ENCODE measurements at regions not wholly inside any gene's neighbourhood (a gene's known extent, or its start where the extent isn't known, plus 50 kb on each side); places are given as distances from the start of the nearest gene placed in this dataset.

DNA sequence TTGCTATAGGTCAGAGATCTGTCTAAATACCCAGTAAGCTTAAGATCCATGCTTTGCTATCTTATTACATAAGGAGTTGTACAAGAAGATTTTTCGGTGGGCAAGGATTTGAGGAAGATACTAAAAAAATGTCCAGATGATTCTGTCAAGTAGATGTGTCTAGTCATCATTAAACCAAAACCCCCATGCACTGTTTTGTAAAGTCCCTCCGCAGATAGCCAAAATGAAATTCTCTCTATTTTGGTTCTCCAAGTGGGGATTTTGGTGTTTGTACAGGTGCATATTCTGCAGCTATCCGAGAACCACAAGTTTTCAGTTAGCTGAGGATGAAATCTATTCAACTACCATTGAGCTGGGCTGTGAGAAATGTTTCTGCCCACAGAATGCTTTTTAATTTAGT, 994.8 kb downstream of the NLGN4X start (continued):
- TF ChIP-seq EZH2 (IDR thresholded peaks at IDR 0.05; ENCODE audit: low read depth, unreplicated experiment) (no peak), ZNF331 (CRISPR knock-in tag; IDR thresholded peaks at IDR 0.05; ENCODE audit: low read depth) (no peak), ZNF114 (CRISPR knock-in tag; IDR thresholded peaks at IDR 0.05) (no peak), NANOG (IDR thresholded peaks at IDR 0.05; ENCODE audit: borderline replicate concordance) (no peak), POLR2AphosphoS5 (IDR thresholded peaks at IDR 0.05; ENCODE audit: low read depth) (no peak)
- TF ChIP-seq, protein P1, sequence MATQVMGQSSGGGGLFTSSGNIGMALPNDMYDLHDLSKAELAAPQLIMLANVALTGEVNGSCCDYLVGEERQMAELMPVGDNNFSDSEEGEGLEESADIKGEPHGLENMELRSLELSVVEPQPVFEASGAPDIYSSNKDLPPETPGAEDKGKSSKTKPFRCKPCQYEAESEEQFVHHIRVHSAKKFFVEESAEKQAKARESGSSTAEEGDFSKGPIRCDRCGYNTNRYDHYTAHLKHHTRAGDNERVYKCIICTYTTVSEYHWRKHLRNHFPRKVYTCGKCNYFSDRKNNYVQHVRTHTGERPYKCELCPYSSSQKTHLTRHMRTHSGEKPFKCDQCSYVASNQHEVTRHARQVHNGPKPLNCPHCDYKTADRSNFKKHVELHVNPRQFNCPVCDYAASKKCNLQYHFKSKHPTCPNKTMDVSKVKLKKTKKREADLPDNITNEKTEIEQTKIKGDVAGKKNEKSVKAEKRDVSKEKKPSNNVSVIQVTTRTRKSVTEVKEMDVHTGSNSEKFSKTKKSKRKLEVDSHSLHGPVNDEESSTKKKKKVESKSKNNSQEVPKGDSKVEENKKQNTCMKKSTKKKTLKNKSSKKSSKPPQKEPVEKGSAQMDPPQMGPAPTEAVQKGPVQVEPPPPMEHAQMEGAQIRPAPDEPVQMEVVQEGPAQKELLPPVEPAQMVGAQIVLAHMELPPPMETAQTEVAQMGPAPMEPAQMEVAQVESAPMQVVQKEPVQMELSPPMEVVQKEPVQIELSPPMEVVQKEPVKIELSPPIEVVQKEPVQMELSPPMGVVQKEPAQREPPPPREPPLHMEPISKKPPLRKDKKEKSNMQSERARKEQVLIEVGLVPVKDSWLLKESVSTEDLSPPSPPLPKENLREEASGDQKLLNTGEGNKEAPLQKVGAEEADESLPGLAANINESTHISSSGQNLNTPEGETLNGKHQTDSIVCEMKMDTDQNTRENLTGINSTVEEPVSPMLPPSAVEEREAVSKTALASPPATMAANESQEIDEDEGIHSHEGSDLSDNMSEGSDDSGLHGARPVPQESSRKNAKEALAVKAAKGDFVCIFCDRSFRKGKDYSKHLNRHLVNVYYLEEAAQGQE (IDR thresholded peaks at IDR 0.05; ENCODE audit: unreplicated experiment), result no peak

GRCh38 chrX:5220421-5220820, 1008.2 kb downstream of the NLGN4X start:
- Mint-ChIP-seq H3K9me3 (no peaks in the 10 kb centered on the region; the same call in 2 of the 3 replicates), H3K4me3 (no peak overlapping the region), H3K27ac (no peak overlapping the region), H3K27me3 (ENCODE audit: insufficient read depth, low read depth, poor library complexity) (no peaks in the 10 kb centered on the region), H3K4me1 (no peaks in the 10 kb centered on the region), H3K36me3 (ENCODE audit: low read depth) (no peaks in the 10 kb centered on the region)
- H3K4me1 ChIP-seq (ENCODE audit: insufficient read depth), result no peaks in the 10 kb centered on the region
- ATAC-seq, result no peak
- H3K27ac ChIP-seq (ENCODE audit: low read depth), result no peak overlapping the region
- no peaks in the 10 kb centered on the region for H3F3A ChIP-seq (replicated peaks; ENCODE audit: low read depth)
- no peaks in the 10 kb centered on the region for H3K36me3 ChIP-seq (ENCODE audit: insufficient read depth)
- H2AFZ ChIP-seq, result no peak overlapping the region
- no peak overlapping the region for H3K4me2 ChIP-seq
- DNase-seq (ENCODE audit: low spot score), result no peak
- H3K79me2 ChIP-seq (replicated peaks; ENCODE audit: insufficient read depth), result no peaks in the 10 kb centered on the region
- no peaks in the 10 kb centered on the region for H4K20me1 ChIP-seq (replicated peaks; ENCODE audit: insufficient read depth)
- H3K27me3 ChIP-seq (ENCODE audit: insufficient read depth), result no peaks in the 10 kb centered on the region
- TF ChIP-seq POLR2AphosphoS5 (IDR thresholded peaks at IDR 0.05; ENCODE audit: low read depth), result no peak
- TF ChIP-seq ZNF114 (CRISPR knock-in tag; IDR thresholded peaks at IDR 0.05), result no peak
- TF ChIP-seq EZH2 (IDR thresholded peaks at IDR 0.05; ENCODE audit: low read depth, unreplicated experiment), result no peak
- no peaks in the 10 kb centered on the region for H3K9me2 ChIP-seq (ENCODE audit: insufficient read depth)
- H3K4me3 ChIP-seq, result no peak overlapping the region

- H3K9me2 ChIP-seq (ENCODE audit: insufficient read depth), result no peaks in the 10 kb centered on the region
- no peaks in the 10 kb centered on the region for H3K4me1 ChIP-seq (ENCODE audit: insufficient read depth)
- H3K27ac ChIP-seq (ENCODE audit: low read depth), result no peak overlapping the region
- H3K27me3 ChIP-seq (ENCODE audit: insufficient read depth), result no peaks in the 10 kb centered on the region
- Mint-ChIP-seq H3K36me3 (ENCODE audit: low read depth) (no peaks in the 10 kb centered on the region), H3K4me1 (no peaks in the 10 kb centered on the region), H3K4me3 (no peak overlapping the region), H3K9me3 (no peaks in the 10 kb centered on the region), H3K27ac (no peak overlapping the region), H3K27me3 (ENCODE audit: insufficient read depth, low read depth, poor library complexity) (no peaks in the 10 kb centered on the region)
- ATAC-seq (no peak), DNase-seq (ENCODE audit: low spot score) (no peak)
- no peaks in the 10 kb centered on the region for H3F3A ChIP-seq (replicated peaks; ENCODE audit: low read depth)
- no peaks in the 10 kb centered on the region for H4K20me1 ChIP-seq (replicated peaks; ENCODE audit: insufficient read depth)
- H3K79me2 ChIP-seq (replicated peaks; ENCODE audit: insufficient read depth), result no peaks in the 10 kb centered on the region
- no peak overlapping the region for H2AFZ ChIP-seq
- no peak overlapping the region for H3K4me3 ChIP-seq
- H3K36me3 ChIP-seq (ENCODE audit: insufficient read depth), result no peaks in the 10 kb centered on the region
- H3K4me2 ChIP-seq, result no peak overlapping the region
- TF ChIP-seq, protein P1 (IDR thresholded peaks at IDR 0.05; ENCODE audit: unreplicated experiment), result no peak
- TF ChIP-seq NANOG (IDR thresholded peaks at IDR 0.05; ENCODE audit: borderline replicate concordance), result no peak
- no peak for TF ChIP-seq EZH2 (IDR thresholded peaks at IDR 0.05; ENCODE audit: low read depth, unreplicated experiment)
- no peak for TF ChIP-seq JUNB (IDR thresholded peaks at IDR 0.05; ENCODE audit: unreplicated experiment)
- TF ChIP-seq, protein P2, sequence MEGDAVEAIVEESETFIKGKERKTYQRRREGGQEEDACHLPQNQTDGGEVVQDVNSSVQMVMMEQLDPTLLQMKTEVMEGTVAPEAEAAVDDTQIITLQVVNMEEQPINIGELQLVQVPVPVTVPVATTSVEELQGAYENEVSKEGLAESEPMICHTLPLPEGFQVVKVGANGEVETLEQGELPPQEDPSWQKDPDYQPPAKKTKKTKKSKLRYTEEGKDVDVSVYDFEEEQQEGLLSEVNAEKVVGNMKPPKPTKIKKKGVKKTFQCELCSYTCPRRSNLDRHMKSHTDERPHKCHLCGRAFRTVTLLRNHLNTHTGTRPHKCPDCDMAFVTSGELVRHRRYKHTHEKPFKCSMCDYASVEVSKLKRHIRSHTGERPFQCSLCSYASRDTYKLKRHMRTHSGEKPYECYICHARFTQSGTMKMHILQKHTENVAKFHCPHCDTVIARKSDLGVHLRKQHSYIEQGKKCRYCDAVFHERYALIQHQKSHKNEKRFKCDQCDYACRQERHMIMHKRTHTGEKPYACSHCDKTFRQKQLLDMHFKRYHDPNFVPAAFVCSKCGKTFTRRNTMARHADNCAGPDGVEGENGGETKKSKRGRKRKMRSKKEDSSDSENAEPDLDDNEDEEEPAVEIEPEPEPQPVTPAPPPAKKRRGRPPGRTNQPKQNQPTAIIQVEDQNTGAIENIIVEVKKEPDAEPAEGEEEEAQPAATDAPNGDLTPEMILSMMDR (conservative IDR thresholded peaks at IDR 0.05; ENCODE audit: low read depth in 2 of 2), result no peak
- no peak for TF ChIP-seq STAT1 (IDR thresholded peaks at IDR 0.05; ENCODE audit: unreplicated experiment)
- no peak for TF ChIP-seq POLR2AphosphoS5 (IDR thresholded peaks at IDR 0.05; ENCODE audit: low read depth)
- no peak for TF ChIP-seq ETS1 (IDR thresholded peaks at IDR 0.05)
- no peak for TF ChIP-seq CREB1 (CRISPR knock-in tag; IDR thresholded peaks at IDR 0.05; ENCODE audit: low read depth)
Measured at GRCh38 chrX:5194806-5195205, 1033.9 kb downstream of the NLGN4X start.
